Neural progenitor cell (in vitro differentiated cells): ENCODE measurements at regions not wholly inside any gene's neighbourhood (a gene's known extent, or its start where the extent isn't known, plus 50 kb on each side); places are given as distances from the start of the nearest gene placed in this dataset.

Source experiments
- DNase-seq: peaks from one replicate; pipeline ENCODE4 v3.0.0-alpha.2; 2016; ENCODE audit warnings: low spot score
- H2AFZ ChIP-seq: fragments of 200-600 bp; sonication (generic); replicated peaks from 2 replicates; pipeline ENCODE4 v1.6.1; 2016; ENCODE audit warnings: antibody characterized with exemption
- H3F3A ChIP-seq: fragments of 200-600 bp; sonication (generic); 2 replicates; pipeline ENCODE4 v1.6.1; 2016; ENCODE audit warnings: antibody characterized with exemption, low read depth
- H3K27ac ChIP-seq: fragments of 200-600 bp; sonication (generic); 2 replicates; pipeline ENCODE4 v1.5.1; 2016; ENCODE audit warnings: mild to moderate bottlenecking
- H3K27me3 ChIP-seq: fragments of 200-600 bp; sonication (generic); 2 replicates; pipeline ENCODE4 v1.6.1; 2016; ENCODE audit warnings: mild to moderate bottlenecking, moderate library complexity
- H3K36me3 ChIP-seq: fragments of 200-600 bp; sonication (generic); 2 replicates; pipeline ENCODE4 v1.5.1; 2016
- H3K4me1 ChIP-seq: fragments of 200-600 bp; sonication (generic); 2 replicates; pipeline ENCODE4 v1.6.1; 2016; ENCODE audit warnings: mixed run types
- H3K4me2 ChIP-seq: fragments of 200-600 bp; sonication (generic); 2 replicates; pipeline ENCODE4 v1.6.1; 2016
- H3K4me3 ChIP-seq: fragments of 200-600 bp; sonication (generic); 2 replicates; pipeline ENCODE4 v1.5.1; 2016
- H3K79me2 ChIP-seq: fragments of 200-600 bp; sonication (generic); 2 replicates; pipeline ENCODE4 v1.6.1; 2016; ENCODE audit warnings: low read depth
- H3K9ac ChIP-seq: fragments of 200-600 bp; sonication (generic); 2 replicates; pipeline ENCODE4 v1.6.1; 2016
- H3K9me3 ChIP-seq: fragments of 200-600 bp; sonication (generic); 2 replicates; pipeline ENCODE4 v1.5.1; 2016; ENCODE audit warnings: low read depth
- H4K20me1 ChIP-seq: fragments of 200-600 bp; sonication (generic); 2 replicates; pipeline ENCODE4 v1.6.1; 2016; ENCODE audit warnings: low read depth
- H3K27ac Mint-ChIP-seq: 3 replicates; pipeline ENCODE4 v1.8.0; 2021; ENCODE audit warnings: mixed read lengths
- H3K27me3 Mint-ChIP-seq: 2 replicates; pipeline ENCODE4 v1.8.0; 2022; ENCODE audit warnings: low read depth, mild to moderate bottlenecking, inconsistent platforms, moderate library complexity, mixed read lengths; ENCODE audit not compliant: insufficient read depth
- H3K36me3 Mint-ChIP-seq: 3 replicates; pipeline ENCODE4 v1.8.0; 2021; ENCODE audit warnings: mixed read lengths
- H3K4me1 Mint-ChIP-seq: 3 replicates; pipeline ENCODE4 v1.8.0; 2021; ENCODE audit warnings: mixed read lengths
- H3K4me3 Mint-ChIP-seq: 3 replicates; pipeline ENCODE4 v1.8.0; 2021; ENCODE audit warnings: mild to moderate bottlenecking, moderate library complexity, mixed read lengths
- H3K9me3 Mint-ChIP-seq: 3 replicates; pipeline ENCODE4 v1.8.0; 2020; ENCODE audit warnings: mixed read lengths
- CTCF ChIP-seq: fragments of 200-600 bp; sonication (generic); IDR thresholded peaks from 2 replicates; pipeline ENCODE4 v1.5.1; 2017; ENCODE audit warnings: antibody characterized with exemption, mild to moderate bottlenecking
- EZH2 ChIP-seq: fragments of 200-600 bp; sonication (generic); IDR thresholded peaks from 2 replicates; pipeline ENCODE4 v1.6.1; 2017; ENCODE audit warnings: antibody characterized with exemption, mild to moderate bottlenecking, moderate library complexity
- EZH2phosphoT487 ChIP-seq: fragments of 200-600 bp; sonication (generic); IDR thresholded peaks from 2 replicates; pipeline ENCODE4 v1.6.1; 2017; ENCODE audit warnings: antibody characterized with exemption

DNA sequence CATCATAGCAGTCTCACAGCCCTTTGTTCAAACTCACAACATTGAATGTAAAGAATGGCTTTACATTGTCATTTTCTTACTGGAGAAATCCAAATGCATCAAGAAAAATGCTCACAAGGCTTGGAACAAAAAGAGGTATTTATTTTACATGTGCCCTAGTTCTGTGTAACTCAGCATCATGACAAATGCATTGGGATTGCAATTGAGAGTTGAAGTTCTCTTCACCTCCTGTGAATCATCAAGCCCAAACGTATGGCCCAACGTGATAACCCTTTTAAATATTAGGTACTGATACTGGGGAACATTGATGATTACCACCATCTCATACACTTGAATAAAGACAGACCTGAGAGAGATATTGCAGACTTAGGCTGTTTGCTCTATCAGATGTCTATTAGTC is 61.6 kb downstream of the GASK1B start:
- Mint-ChIP-seq H3K9me3 (peaks cover 3% of the 10 kb centered on the region), H3K4me3 (no peak overlapping the region), H3K27ac (no peak overlapping the region), H3K4me1 (no peaks in the 10 kb centered on the region), H3K27me3 (no peaks in the 10 kb centered on the region), H3K36me3 (no peaks in the 10 kb centered on the region)
- no peaks in the 10 kb centered on the region for H3K4me1 ChIP-seq
- H3K27me3 ChIP-seq = no peaks in the 10 kb centered on the region
- no peak overlapping the region for H3K4me3 ChIP-seq
- peak; percentile 15 for DNase-seq
- H3F3A ChIP-seq = no peaks in the 10 kb centered on the region
- H3K79me2 ChIP-seq = no peaks in the 10 kb centered on the region
- no peak overlapping the region for H3K27ac ChIP-seq
- H3K36me3 ChIP-seq = no peaks in the 10 kb centered on the region
- H3K4me2 ChIP-seq = no peak overlapping the region
- H4K20me1 ChIP-seq = no peaks in the 10 kb centered on the region
- H2AFZ ChIP-seq = no peak overlapping the region
- TF ChIP-seq EZH2phosphoT487 (no peak), CTCF (no peak), EZH2 (no peak)
- H3K9ac ChIP-seq = no peak overlapping the region
- no peaks in the 10 kb centered on the region for H3K9me3 ChIP-seq

DNA sequence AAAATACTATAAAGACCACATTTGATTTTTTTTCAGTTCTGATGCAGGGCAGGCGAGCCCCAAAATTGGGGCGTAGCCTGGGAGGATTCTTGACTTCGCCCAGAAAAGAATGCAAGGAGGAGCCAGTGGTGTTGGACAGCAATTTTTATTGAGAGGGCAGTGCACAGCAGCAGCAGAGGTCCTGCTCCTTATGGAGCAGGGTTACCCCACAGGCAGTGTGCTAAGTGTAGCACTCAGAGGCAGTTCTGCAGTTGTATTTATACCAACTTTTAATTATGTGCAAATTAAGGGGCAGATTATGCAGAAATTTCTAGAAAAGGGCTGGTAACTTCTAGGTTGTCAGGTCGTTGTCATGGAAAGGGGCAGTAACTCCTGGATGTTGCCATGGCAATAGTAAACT is 69.9 kb downstream of the GASK1B start:
- Mint-ChIP-seq H3K4me3 (no peak overlapping the region), H3K27ac (no peak overlapping the region), H3K9me3 (peaks cover 2% of the 10 kb centered on the region), H3K4me1 (peaks cover 12% of the 10 kb centered on the region), H3K36me3 (no peaks in the 10 kb centered on the region), H3K27me3 (peaks cover 4% of the 10 kb centered on the region)
- no peak overlapping the region for H3K9ac ChIP-seq
- H3K27ac ChIP-seq = no peak overlapping the region
- H3K4me1 ChIP-seq = no peaks in the 10 kb centered on the region
- H3K36me3 ChIP-seq = no peaks in the 10 kb centered on the region
- H3K4me2 ChIP-seq = no peak overlapping the region
- TF ChIP-seq CTCF = no peak
- no peak for TF ChIP-seq EZH2phosphoT487
- no peak for TF ChIP-seq EZH2
- H3F3A ChIP-seq = no peaks in the 10 kb centered on the region
- H2AFZ ChIP-seq = no peak overlapping the region
- DNase-seq = peak; percentile 2
- no peaks in the 10 kb centered on the region for H3K9me3 ChIP-seq
- no peaks in the 10 kb centered on the region for H3K79me2 ChIP-seq
- H3K4me3 ChIP-seq = no peak overlapping the region
- no peaks in the 10 kb centered on the region for H3K27me3 ChIP-seq
- no peaks in the 10 kb centered on the region for H4K20me1 ChIP-seq

- Mint-ChIP-seq H3K4me1 (peaks cover 17% of the 10 kb centered on the region), H3K27me3 (peaks cover 6% of the 10 kb centered on the region), H3K27ac (no peak overlapping the region), H3K4me3 (no peak overlapping the region), H3K36me3 (no peaks in the 10 kb centered on the region), H3K9me3 (peaks cover 4% of the 10 kb centered on the region)
- no peaks in the 10 kb centered on the region for H4K20me1 ChIP-seq
- no peak overlapping the region for H3K9ac ChIP-seq
- H3K79me2 ChIP-seq = no peaks in the 10 kb centered on the region
- TF ChIP-seq EZH2 (no peak), CTCF (no peak), EZH2phosphoT487 (no peak)
- H3F3A ChIP-seq = no peaks in the 10 kb centered on the region
- H2AFZ ChIP-seq = peak overlapping the region; percentile 71
- H3K27ac ChIP-seq = no peak overlapping the region
- no peaks in the 10 kb centered on the region for H3K4me1 ChIP-seq
- no peaks in the 10 kb centered on the region for H3K36me3 ChIP-seq
- H3K27me3 ChIP-seq = no peaks in the 10 kb centered on the region
- no peak overlapping the region for H3K4me2 ChIP-seq
- H3K9me3 ChIP-seq = no peaks in the 10 kb centered on the region
- no peak for DNase-seq
- H3K4me3 ChIP-seq = no peak overlapping the region
Observed at GRCh38 chr4:158099686-158100085, 73.1 kb downstream of the GASK1B start.

DNA sequence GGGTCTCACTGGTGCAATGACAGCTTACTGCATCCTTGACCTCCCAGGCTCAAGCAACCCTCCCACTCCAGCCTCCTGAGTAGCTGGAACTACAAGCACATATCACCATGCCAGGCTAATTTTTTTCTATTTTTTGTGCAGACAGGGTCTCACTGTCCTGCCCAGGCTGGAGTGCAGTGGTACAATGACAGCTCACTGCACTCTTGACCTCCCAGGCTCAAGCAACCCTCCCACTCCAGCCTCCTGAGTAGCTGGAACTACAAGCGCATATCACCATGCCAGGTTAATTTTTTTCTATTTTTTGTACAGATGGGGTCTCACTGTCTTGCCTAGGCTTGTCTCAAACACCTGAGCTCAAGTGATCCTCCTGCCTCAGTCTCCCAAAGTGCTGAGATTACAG is 74.0 kb downstream of the GASK1B start:
- peaks cover 4% of the 10 kb centered on the region for H3K9me3 Mint-ChIP-seq
- no peak overlapping the region for H2AFZ ChIP-seq
- peaks cover 6% of the 10 kb centered on the region for H3K27me3 Mint-ChIP-seq
- H3K9me3 ChIP-seq = no peaks in the 10 kb centered on the region
- H3K4me2 ChIP-seq = no peak overlapping the region
- peaks cover 6% of the 10 kb centered on the region for H3K27me3 ChIP-seq
- H3K4me3 ChIP-seq = no peak overlapping the region
- H3K4me1 Mint-ChIP-seq = peaks cover 21% of the 10 kb centered on the region
- no peaks in the 10 kb centered on the region for H4K20me1 ChIP-seq
- H3K36me3 ChIP-seq = no peaks in the 10 kb centered on the region
- no peak overlapping the region for H3K4me3 Mint-ChIP-seq
- no peaks in the 10 kb centered on the region for H3K4me1 ChIP-seq
- DNase-seq = no peak
- TF ChIP-seq CTCF (no peak), EZH2 (no peak), EZH2phosphoT487 (no peak)
- no peaks in the 10 kb centered on the region for H3K36me3 Mint-ChIP-seq
- no peak overlapping the region for H3K27ac Mint-ChIP-seq
- no peak overlapping the region for H3K9ac ChIP-seq
- no peaks in the 10 kb centered on the region for H3K79me2 ChIP-seq
- no peaks in the 10 kb centered on the region for H3F3A ChIP-seq
- no peak overlapping the region for H3K27ac ChIP-seq
